ENCODE measurements at regions not wholly inside any gene's neighbourhood (a gene's known extent, or its start where the extent isn't known, plus 50 kb on each side); places are given as distances from the start of the nearest gene placed in this dataset.

- Histone ChIP-seq H3K4me1 (no peaks in the 10 kb centered on the region), H4K20me1 (ENCODE audit: low read depth) (no peaks in the 10 kb centered on the region), H3K9me3 (ENCODE audit: low read depth) (no peaks in the 10 kb centered on the region), H3K27me3 (no peaks in the 10 kb centered on the region), H3K4me2 (no peak overlapping the region), H2AFZ (replicated peaks) (no peak overlapping the region), H3K79me2 (ENCODE audit: low read depth) (no peaks in the 10 kb centered on the region), H3K9ac (no peak overlapping the region), H3K27ac (no peak overlapping the region), H3K4me3 (no peak overlapping the region), H3F3A (ENCODE audit: low read depth) (no peaks in the 10 kb centered on the region), H3K36me3 (no peaks in the 10 kb centered on the region)
- H3K27me3 Mint-ChIP-seq (ENCODE audit: insufficient read depth, low read depth): peaks cover 4% of the 10 kb centered on the region
- no peaks in the 10 kb centered on the region for H3K4me1 Mint-ChIP-seq
- no peak overlapping the region for H3K4me3 Mint-ChIP-seq
- no peak overlapping the region for H3K27ac Mint-ChIP-seq
- peaks cover 2% of the 10 kb centered on the region for H3K9me3 Mint-ChIP-seq
- DNase-seq (ENCODE audit: low spot score): no peak
- no peaks in the 10 kb centered on the region for H3K36me3 Mint-ChIP-seq
- TF ChIP-seq EZH2phosphoT487 (IDR thresholded peaks at IDR 0.05) (no peak), CTCF (IDR thresholded peaks at IDR 0.05) (no peak), EZH2 (IDR thresholded peaks at IDR 0.05) (no peak)
Measured at GRCh38 chr9:78691542-78691941, 394.6 kb downstream of the PSAT1 start.

GRCh38 chr9:78692871-78693270 lies 395.9 kb downstream of the PSAT1 start:
- H3K9ac ChIP-seq: no peak overlapping the region
- no peak overlapping the region for H3K4me3 Mint-ChIP-seq
- H3F3A ChIP-seq (ENCODE audit: low read depth): no peaks in the 10 kb centered on the region
- H3K79me2 ChIP-seq (ENCODE audit: low read depth): no peaks in the 10 kb centered on the region
- H3K4me1 ChIP-seq: no peaks in the 10 kb centered on the region
- no peak overlapping the region for H3K27ac Mint-ChIP-seq
- no peak overlapping the region for H3K4me3 ChIP-seq
- H2AFZ ChIP-seq (replicated peaks): no peak overlapping the region
- H3K27me3 Mint-ChIP-seq (ENCODE audit: insufficient read depth, low read depth): peaks cover 6% of the 10 kb centered on the region
- no peak overlapping the region for H3K27ac ChIP-seq
- no peaks in the 10 kb centered on the region for H3K27me3 ChIP-seq
- H3K9me3 Mint-ChIP-seq: peaks cover 1% of the 10 kb centered on the region
- TF ChIP-seq CTCF (IDR thresholded peaks at IDR 0.05): no peak
- TF ChIP-seq EZH2 (IDR thresholded peaks at IDR 0.05): no peak
- no peak for TF ChIP-seq EZH2phosphoT487 (IDR thresholded peaks at IDR 0.05)
- no peaks in the 10 kb centered on the region for H3K36me3 Mint-ChIP-seq
- H3K9me3 ChIP-seq (ENCODE audit: low read depth): no peaks in the 10 kb centered on the region
- H3K36me3 ChIP-seq: no peaks in the 10 kb centered on the region
- no peaks in the 10 kb centered on the region for H3K4me1 Mint-ChIP-seq
- H4K20me1 ChIP-seq (ENCODE audit: low read depth): no peaks in the 10 kb centered on the region
- no peak for DNase-seq (ENCODE audit: low spot score)
- H3K4me2 ChIP-seq: no peak overlapping the region

- TF ChIP-seq EZH2 (IDR thresholded peaks at IDR 0.05) (no peak), EZH2phosphoT487 (IDR thresholded peaks at IDR 0.05) (no peak), CTCF (IDR thresholded peaks at IDR 0.05) (no peak)
- no peak for DNase-seq (ENCODE audit: low spot score)
- Histone ChIP-seq H3K4me2 (no peak overlapping the region), H3K79me2 (ENCODE audit: low read depth) (no peaks in the 10 kb centered on the region), H2AFZ (replicated peaks) (no peak overlapping the region), H3K4me3 (no peak overlapping the region), H3K27ac (no peak overlapping the region), H4K20me1 (ENCODE audit: low read depth) (no peaks in the 10 kb centered on the region), H3K36me3 (no peaks in the 10 kb centered on the region), H3F3A (ENCODE audit: low read depth) (no peaks in the 10 kb centered on the region), H3K9me3 (ENCODE audit: low read depth) (no peaks in the 10 kb centered on the region), H3K4me1 (no peaks in the 10 kb centered on the region), H3K27me3 (no peaks in the 10 kb centered on the region), H3K9ac (no peak overlapping the region)
- Mint-ChIP-seq H3K27ac (no peak overlapping the region), H3K27me3 (ENCODE audit: insufficient read depth, low read depth) (peaks cover 6% of the 10 kb centered on the region), H3K4me3 (no peak overlapping the region), H3K9me3 (no peaks in the 10 kb centered on the region), H3K4me1 (no peaks in the 10 kb centered on the region), H3K36me3 (no peaks in the 10 kb centered on the region)
Measured at GRCh38 chr9:78694974-78695373, 398.0 kb downstream of the PSAT1 start.

GRCh38 chr9:78695519-78695918 lies 398.6 kb downstream of the PSAT1 start:
- H3K36me3 Mint-ChIP-seq: no peaks in the 10 kb centered on the region
- DNase-seq (ENCODE audit: low spot score): no peak

More at GRCh38 chr9:78695519-78695918, 398.6 kb downstream of the PSAT1 start:
- H3K36me3 ChIP-seq: no peaks in the 10 kb centered on the region
- Mint-ChIP-seq H3K4me3 (no peak overlapping the region), H3K9me3 (no peaks in the 10 kb centered on the region), H3K27ac (no peak overlapping the region), H3K4me1 (no peaks in the 10 kb centered on the region), H3K27me3 (ENCODE audit: insufficient read depth, low read depth) (peaks cover 6% of the 10 kb centered on the region)
- H2AFZ ChIP-seq (replicated peaks): no peak overlapping the region
- no peak for TF ChIP-seq CTCF (IDR thresholded peaks at IDR 0.05)
- TF ChIP-seq EZH2phosphoT487 (IDR thresholded peaks at IDR 0.05): no peak
- TF ChIP-seq EZH2 (IDR thresholded peaks at IDR 0.05): no peak
- no peak overlapping the region for H3K9ac ChIP-seq
- no peak overlapping the region for H3K4me3 ChIP-seq
- no peak overlapping the region for H3K27ac ChIP-seq
- no peak overlapping the region for H3K4me2 ChIP-seq
- no peaks in the 10 kb centered on the region for H3F3A ChIP-seq (ENCODE audit: low read depth)
- H3K4me1 ChIP-seq: peaks cover 3% of the 10 kb centered on the region
- H3K79me2 ChIP-seq (ENCODE audit: low read depth): no peaks in the 10 kb centered on the region
- H4K20me1 ChIP-seq (ENCODE audit: low read depth): no peaks in the 10 kb centered on the region
- H3K9me3 ChIP-seq (ENCODE audit: low read depth): no peaks in the 10 kb centered on the region
- H3K27me3 ChIP-seq: no peaks in the 10 kb centered on the region
